HG02981 (cell line): ENCODE measurements at regions not wholly inside any gene's neighbourhood (a gene's known extent, or its start where the extent isn't known, plus 50 kb on each side); places are given as distances from the start of the nearest gene placed in this dataset.
"Not testable (repeated sequence)": the region's sequence is repeated elsewhere in the genome, so short reads cannot be mapped to it uniquely, and the experiment has no call there.

Experiments used
- ATAC-seq: cut with Tn5 transposase; IDR thresholded peaks from one replicate; pipeline ENCODE4 v1.9.1; 2021; ENCODE audit warnings: mild to moderate bottlenecking, moderate library complexity; ENCODE audit not compliant: unreplicated experiment

DNA sequence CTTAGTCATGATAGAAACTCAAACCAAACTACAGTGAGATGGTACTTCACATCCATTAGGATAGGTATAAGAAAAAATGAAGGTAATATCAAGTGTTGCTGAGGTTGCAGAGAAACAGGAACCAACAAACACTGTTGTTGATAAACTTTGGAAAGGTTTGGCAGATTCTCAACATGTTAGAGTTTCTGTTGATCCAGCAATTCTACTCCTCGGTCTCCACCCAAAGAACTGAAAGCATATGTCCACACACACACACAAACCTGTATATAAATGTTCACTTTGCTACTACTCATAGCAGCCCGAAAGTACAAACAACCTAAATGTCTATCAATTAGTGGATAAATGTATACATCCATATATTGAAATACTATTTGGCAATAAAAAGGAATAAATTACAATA, 128.3 kb upstream of the CARMIL1 start:
- no peak for ATAC-seq

DNA sequence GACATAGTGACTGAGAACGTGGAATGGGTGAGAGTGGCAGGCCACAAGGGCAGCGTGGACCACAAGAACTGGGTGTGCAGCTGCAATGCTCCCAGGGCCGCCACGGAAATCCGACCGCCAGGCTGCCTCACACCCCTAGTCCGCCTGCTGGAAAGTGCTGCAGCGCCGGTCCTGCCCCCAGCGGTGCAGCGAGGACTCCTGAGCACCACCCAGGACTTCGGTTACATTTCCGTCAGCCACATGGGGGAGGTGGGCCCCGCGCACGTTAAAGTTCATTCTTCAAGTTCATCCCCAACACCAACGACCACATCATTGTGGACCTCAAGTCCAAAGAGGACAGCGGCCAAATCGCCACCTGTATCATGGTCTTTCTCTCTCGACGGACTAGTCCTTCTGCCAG, 126.1 kb upstream of the CARMIL1 start:
- ATAC-seq = no peak

DNA sequence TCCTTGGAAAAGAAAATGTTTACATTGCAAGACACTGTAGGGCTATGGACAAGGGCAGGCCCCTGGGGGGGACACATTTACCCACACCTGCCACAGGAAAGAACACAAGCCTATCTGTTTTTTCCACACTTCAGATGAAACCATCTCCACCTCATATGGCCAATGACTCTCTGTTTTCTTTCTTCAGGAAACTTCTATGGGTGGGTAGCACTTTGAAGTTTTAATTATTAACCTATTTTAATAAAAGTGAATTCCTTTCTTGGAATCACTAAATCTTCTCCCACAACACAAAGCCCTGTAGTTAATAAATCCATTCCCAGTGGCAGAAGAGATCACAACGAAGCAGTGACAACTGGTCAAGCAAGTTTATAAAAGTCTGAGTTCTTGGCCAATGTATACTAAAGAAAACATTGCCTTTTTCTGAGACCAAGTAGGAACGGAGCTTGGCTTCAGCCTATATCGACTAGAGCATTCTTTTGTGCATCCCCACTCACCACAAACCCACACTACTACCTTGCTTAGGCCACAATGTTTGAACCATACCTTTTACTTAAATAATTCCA, 125.1 kb upstream of the CARMIL1 start:
- ATAC-seq = no peak

DNA sequence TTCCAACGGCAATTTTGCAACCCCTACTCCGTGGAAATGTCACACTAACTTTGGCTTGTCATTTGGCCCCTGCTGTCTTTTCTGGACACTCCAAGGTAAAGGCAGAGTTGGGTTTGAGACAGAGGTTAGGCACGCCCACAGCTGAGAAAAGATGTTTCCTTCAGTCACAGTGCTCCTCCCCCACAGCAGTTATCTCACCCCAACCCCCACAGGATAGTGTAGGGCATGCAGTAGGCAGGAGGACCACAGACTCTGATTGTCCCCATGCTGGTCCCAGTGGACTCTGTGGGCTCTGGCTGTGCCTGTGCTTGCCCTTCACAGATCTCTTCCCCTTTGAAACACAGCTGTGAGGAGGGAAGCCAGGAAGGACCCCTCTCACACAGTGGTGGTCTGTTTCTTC, 124.0 kb upstream of the CARMIL1 start:
- ATAC-seq = no peak

DNA sequence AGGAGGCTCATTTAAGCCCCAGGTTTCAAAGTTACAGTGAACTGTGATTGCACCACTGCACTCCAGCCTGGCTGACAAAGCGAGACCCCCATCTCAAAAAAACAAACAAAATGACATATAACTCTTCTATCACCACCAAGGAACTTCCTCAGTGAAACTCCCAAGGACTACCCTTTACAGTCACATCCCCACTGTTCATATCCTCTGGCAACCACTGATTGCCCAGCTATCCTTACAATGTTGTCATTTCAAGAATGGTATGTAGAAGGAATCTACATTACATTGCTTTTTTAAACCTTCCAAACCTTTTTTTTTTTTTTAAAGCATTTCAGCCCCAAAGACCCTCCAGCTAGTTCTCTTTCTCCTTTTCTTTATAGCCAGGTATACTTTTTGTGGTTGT, 123.1 kb upstream of the CARMIL1 start:
- ATAC-seq = no peak

DNA sequence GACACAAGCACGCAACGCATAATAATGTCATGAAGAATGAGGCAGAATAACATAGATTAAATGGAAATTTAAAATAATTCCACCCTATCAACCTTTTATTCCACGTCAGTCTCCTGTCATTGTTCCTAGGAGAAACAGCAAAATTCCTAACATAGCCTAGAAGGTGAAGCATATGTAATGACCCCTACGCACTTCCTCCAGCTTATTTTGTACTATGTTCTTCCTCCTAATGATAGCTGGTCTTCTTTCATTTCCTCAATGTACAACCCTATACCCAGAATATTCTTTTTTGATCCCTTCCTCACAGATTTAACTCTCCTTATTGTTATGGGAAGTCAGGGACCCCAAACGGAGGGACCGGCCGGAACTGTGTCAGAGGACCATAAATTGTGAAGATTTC, 122.0 kb upstream of the CARMIL1 start:
- ATAC-seq = no peak

DNA sequence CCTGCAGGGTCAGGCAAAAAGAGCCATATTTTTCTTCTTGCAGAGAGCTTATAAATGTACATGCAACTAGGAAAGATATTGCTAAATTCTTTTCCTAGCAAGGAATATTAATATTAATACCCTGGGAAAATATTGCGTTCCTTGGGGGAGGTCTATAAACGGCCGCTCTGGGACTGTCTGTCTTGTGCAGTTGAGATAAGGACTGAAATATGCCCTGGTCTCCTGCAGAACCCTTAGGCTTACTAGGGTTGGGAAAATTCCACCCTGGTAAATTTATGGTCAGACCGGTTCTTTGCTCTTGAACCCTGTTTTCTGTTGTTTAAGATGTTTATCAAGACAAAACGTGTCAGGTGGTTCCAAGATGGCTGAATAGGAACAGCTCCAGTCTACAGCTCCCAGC, 121.3 kb upstream of the CARMIL1 start:
- no peak for ATAC-seq

DNA sequence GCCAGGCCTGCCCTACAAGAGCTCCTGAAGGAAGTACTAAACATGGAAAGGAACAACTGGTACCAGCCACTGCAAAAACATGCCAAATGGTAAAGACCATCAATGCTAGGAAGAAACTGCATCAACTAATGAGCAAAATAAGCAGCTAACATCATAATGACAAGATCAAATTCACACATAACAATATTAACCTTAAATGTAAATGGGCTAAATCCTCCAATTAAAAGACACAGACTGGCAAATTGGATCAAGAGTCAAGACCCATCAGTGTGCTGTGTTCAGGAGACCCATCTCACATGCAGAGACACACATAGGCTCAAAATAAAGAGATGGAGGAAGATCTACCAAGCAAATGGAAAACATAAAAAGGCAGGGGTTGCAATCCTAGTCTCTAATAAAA, 119.0 kb upstream of the CARMIL1 start:
- ATAC-seq = not testable (repeated sequence)

DNA sequence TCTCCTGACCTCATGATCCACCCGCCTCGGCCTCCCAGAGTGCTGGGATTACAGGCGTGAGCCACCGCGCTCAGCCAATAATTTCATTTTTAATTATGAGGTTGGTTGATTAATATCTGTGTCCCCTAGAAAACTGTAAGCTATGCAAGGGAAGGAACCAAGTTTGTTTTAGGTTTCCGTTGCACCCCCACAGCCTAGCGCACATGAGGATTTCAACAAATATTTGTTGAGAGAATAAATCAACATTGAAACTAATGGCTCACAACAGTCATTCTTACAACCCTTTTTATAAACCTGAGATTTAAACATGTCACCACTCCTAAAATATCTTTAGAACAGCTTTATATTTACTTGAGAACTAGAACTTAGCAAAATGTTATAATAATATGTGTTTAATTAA, 114.0 kb upstream of the CARMIL1 start:
- ATAC-seq = no peak

DNA sequence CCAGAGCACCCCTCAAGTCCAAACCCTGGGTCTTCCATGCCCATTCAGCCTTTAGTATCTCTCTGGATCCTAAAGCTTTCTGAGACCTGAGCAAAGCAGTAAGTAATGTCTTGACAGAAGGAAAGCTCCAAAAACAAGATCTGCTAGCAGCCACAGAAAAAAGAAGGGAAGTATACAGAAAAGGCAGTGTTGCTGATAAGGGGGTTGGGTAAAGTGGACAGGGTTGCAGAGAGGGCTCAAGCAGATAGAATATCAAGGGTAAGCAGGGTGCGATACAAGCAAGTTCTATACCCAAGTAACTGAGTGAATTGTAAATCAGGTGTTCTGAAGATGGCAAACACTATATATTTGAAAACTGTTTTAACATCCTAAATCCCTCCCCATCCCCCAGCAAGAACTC, 113.4 kb upstream of the CARMIL1 start:
- ATAC-seq = no peak

DNA sequence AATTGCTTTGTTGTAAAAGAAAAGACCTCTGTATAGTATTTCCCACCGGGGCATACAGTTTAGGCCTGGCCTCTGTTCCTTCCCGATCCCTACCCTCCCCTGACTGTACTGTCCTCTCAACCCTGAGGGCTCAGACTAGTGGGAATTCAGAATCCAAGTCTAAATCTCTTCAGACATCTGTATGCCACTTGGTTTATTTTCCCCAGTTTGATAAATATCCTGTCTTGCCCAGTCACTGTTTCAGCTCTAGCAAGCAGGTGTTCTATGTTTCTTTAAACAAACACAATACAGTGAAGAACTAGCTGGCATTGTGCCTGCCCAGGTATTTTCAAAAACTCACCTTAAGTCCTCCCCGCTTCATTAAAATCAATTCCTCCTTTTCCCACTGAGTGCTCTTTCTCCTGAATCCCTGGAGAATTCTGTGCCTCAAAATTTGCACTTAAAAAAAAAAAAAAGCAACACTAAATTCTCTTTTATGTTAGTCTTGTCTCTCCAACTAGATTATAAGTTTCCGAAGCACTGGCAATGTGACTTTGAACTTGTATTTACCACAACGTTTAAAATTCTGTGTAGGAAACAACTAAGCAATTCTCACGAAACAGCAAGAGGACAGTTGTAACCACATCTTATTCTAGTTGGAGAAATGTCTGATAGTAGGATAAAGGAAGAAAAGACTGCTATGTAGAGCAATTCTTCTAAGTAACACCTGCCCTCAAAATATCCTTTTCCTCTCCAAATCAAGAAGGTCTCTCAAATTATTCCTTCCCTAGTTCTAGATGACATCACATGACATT, 112.0 kb upstream of the CARMIL1 start:
- no peak for ATAC-seq

DNA sequence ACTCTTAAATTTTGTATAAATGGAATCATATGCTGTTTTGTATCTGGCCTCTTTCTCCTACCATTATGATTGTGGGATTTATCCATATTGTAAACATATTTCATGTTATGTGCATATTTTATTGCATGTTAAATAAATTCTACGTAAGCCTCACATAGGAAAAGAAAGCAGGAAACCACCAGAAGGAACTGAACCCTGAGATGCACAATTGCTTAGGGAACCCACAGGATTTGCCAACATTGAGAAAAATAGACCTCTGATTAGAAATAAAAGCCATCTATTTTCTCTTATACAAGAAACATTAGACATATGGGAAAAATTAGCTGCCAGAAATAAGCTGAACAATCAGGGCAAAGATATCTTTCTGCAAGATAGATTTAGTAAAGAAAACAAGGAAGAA, 111.2 kb upstream of the CARMIL1 start:
- ATAC-seq = no peak

DNA sequence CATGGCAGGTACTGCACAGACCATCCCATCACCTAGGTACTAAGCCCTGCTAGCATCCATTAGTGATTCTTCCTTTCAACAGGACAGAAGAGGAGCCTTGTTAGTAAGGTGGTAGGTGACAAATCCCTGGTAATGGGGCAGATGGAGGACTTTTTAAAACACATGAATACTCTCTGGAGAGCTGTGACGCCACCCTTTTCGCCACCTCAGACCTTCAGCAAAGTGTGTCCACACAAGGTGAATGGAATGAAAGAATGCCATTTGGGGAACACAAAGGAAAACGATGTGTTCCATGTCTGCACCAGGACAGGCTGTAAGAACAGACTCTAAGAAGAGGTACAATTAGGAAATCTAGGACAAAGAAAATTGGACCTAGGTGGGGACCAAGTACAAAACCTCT, 110.5 kb upstream of the CARMIL1 start:
- ATAC-seq = no peak

DNA sequence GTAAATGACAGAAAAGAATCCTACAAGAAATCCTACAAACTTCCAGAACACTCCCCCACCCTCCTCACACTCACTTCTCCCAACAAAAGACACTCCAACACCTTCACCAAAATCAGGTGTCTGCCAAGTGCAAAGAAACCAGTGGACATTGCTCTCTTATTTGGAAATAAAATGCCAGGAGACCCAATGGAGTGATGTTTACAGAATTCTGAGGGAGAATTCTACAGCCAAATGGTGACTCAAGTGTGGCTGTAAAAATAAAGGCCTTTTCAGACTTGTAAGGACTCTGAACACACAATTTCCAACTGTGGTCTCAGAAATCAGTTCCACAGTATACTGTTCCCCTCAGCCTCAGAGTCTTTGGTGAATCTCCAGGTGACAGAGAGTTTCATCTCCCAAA, 109.6 kb upstream of the CARMIL1 start:
- ATAC-seq = no peak

DNA sequence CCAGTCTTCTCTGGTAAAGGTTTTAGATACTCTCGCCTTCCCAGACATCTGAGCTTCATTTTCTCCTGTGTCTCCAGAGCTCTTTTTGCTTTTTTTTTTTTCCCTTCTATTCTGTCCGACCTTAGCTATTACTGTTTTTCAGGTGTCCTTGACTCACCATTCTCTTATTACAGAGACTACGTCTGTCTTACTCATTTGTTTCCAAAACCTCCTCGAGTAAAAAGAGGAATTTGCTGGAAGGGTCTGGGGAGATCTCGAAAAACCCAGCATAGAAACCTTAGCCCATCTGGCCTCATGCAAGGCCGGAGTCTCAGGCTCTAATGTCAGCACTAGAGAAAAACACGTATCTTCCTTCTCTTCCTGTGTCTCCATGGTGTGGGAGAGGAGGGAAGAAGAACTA, 109.2 kb upstream of the CARMIL1 start:
- ATAC-seq = no peak

DNA sequence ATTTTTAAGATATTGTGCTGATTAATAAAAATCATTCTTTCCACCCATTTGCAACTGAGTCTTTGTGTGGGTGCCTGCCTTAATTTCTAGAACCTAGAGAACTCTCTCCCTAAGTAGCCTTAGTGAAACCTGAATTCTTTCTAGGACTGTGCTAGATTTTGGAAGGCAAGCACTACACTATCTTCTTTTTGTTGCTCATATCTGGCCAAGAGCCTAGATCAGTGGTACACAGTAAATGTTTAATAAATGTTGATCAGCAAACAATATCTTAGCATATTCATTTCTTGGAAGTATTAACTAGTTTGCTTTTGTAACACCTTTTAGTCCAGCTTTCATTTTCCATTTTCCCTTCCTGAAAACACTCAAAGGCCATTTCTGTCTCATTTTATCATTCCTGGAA, 108.5 kb upstream of the CARMIL1 start:
- no peak for ATAC-seq

DNA sequence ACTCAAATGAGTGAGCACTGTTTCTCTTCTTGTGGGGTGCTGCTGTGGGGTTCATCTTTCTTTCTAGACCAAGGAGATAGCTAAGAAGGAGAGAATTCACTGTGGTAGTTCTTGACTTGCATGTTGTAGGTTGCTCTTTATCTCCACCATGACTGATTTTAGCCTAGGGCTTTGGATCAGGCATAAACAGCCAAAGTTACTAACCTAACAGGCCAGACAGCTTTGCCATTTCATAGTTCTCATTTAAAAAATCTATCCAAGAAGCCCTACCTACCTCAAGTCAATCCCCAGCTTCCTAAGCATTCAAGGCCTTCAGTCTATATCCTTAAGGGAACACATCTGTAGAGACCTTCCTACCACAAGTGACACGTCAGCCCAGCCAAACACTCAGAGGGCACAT, 107.9 kb upstream of the CARMIL1 start:
- no peak for ATAC-seq

DNA sequence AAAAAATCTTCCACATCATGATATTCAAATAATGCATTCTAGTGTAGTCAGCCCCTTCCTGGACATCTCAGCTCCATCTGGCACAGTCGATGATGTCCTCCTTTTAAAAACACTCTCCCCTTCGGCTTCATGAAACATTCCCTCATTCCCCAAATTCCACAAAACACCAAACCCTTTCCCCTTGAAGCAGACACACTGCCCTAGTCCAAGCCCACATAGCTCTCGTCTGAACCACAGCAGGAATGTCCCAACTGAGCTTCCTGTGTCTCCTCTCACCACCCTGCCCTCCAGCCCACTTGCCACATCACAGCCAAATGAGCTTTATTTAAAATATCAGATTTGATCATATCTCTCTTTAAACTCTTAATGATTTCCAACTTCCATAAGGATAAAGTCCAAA, 106.4 kb upstream of the CARMIL1 start:
- no peak for ATAC-seq

DNA sequence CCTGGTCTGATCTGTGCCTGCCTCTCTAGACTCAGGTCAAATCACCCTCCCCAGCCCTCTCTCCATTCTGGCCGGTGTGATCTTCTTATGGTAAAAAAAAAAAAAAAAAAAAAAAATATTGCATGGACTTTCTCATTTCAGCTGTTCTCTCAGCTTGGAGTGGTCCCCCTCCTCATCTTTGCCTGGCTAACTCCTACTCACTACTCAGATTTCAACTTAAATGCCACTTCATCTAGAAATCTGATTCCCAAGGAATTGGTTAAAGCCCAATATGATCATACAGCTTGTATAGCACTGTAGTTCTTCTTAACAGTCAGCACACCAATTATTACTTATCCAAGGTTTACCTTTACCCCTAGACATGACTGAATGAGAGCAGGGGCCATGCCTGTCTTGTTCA, 105.9 kb upstream of the CARMIL1 start:
- ATAC-seq = no peak

DNA sequence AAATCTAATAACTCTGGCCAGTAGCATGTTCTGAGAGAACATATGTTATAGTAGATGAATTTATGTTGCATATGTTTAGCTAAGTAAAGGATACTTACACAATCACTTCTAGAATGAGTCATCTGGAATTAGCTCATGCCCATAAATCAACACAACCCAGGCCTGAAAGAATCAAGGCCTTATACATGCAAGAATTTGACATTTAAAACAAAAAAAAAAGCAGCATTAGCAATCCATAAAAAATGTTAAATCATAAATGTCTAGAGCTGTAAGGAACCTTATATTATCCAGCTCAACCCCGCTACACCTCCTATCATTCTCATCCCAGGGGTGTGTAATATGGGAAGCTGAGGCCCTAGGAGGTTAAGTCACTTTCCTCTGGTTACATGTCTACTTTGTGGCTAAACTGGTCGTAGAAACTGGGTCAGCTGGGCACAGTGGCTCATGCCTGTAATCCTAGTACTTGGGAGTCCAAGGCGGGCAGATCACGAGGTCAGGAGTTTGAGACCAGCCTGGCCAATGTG, 105.2 kb upstream of the CARMIL1 start:
- no peak for ATAC-seq

DNA sequence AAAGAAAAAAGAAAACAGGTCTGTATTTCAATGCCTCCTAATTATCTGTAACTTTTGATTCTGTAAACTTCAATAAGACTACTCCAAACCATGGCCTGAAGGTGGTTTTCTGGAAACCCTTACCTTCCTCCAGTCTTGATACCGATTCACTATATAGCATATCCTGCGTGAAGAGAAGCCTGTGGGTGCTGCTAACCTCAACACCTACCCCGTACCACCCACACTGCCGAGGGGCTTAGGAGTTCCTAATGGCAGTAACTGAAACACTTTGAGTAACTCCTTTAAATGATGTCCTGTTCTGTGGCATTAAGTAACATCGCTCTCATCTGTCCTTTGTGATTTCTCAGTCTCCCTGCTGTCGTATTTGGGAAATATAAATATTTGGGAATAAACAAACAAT, 104.5 kb upstream of the CARMIL1 start:
- ATAC-seq = no peak

DNA sequence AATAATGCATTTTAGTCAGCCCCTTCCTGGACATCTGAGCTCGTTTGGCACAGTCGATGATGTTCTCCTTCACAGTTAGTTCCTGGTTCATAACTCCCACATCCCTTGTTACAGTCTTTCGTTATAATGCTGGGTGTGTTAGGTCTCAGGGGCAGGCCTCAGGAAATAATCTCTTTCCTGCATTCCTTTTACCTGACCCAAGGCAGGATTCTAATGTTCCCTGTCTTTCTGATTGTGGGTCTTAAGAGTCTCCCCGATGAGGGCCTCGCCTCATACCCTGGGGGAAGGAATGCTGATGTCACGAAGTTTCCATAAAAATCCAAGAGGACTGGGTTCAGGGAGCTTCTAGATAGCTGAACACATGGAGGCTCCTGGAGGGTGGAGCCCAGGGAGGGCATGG, 104.0 kb upstream of the CARMIL1 start:
- no peak for ATAC-seq

DNA sequence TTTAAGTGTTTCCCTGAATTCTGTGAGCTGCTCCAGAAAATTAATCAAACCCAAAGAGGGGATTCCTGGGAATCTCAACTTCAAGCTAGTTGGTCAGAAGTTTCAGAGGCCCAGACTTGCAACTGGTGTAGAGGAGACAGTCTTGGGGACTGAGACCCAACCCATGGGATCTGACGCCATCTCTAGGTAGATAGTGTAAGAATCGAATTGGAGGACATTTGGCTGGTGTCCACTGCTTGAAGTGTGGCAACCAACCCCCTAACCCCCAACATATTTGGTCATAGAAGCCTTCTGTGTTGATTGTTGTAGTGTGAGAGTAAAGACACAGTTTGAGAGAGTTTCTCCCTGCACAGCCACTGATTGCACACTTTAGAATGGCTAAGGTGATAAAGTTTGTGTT, 103.5 kb upstream of the CARMIL1 start:
- no peak for ATAC-seq
